ENCODE measurements at regions not wholly inside any gene's neighbourhood (a gene's known extent, or its start where the extent isn't known, plus 50 kb on each side); places are given as distances from the start of the nearest gene placed in this dataset.
"Not testable (repeated sequence)": the region's sequence is repeated elsewhere in the genome, so short reads cannot be mapped to it uniquely, and the experiment has no call there.

DNA sequence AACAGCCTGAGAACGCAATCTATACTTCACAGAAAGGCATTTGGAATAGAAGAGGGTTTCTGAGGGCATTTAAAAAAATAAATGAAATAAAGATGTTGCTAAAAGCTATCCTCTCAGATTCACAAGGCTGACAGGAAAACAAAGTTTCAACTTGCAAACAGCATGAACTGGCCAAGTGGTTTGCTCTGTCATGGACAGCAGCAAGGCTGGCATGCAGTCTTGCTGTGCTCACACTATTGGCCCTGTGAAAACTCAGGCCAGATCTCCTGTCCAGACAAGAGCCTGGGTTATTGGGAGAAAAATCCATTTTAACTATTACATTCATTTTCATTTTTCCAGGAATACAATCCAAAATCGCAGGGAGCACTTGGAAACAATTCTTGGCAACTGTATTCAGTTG lies 506.2 kb upstream of the SLC35B3 start:
- DNase-seq: no peak

DNA sequence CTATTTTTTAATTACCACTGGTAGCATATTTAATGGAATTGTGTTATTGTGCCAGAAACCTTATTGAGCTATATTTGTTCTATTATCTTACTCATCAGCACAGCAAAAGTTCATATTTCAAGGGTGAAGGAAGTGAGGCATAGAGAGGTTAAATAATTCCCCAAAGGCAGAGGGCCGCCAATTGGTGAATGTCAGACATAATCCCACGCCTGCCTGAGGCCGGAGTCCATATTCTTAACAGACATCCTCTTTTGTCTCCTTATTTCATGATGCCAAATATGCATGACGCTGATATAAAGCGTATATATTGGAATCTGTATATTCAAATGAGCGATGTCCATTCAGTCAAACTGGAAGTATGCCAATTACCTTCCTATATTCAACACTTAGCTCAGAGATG lies 505.0 kb upstream of the SLC35B3 start:
- DNase-seq: no peak

DNA sequence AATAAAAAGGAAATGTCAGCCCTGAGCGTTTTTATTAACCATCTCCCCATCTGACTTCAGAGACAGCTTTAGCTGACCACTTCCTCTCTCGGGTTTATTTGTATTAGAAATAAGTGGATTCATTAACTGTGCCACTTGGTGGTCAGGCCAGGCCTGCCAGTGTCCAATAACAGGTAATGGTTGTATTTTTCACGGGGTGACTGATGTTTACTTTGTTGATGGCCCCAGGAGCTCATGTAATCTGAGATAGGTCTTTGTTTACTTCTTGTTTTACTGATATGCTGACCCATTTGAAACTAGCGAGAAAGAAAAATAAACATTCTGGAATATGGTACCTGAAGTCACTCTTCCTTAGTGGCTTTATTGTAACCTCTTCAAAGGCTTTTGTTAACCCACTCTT lies 504.3 kb upstream of the SLC35B3 start:
- peak; percentile 53 for DNase-seq

DNA sequence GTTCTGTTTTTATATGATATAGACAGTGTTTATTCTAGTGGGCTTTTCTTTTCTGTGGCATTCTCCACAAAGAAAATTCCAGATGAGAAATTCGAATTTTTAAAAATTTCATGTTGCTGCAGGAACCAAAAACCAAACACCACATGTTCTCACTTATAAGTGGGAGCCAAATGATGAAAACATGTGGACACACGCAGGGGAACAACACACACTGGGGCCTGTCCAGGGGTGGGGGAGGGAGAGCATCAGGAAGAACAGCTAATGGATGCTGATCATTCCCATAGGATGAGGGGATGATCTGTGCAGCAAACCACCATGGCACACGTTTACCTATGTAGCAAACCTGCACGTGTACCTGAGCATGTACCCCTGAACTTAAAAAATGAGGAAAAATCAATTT lies 499.0 kb upstream of the SLC35B3 start:
- no peak for DNase-seq

DNA sequence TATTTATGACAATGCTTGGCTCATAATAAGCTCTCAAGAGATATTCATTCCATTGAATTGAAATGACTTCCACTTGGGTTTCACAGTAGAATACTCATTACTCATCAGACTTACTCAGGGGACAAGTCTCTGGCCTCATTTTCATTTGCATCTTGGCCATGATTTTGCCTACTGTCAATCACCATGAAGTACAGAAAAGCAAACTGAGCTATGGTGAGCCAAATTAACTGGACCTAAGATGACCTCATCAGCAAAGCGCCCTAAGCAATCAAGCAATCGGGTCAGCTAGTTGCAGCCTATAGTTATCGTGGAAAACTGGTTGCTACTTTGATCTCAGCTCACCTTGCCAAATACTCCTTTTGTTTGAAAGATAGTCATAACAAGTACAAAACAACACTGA lies 494.7 kb upstream of the SLC35B3 start:
- no peak for DNase-seq

DNA sequence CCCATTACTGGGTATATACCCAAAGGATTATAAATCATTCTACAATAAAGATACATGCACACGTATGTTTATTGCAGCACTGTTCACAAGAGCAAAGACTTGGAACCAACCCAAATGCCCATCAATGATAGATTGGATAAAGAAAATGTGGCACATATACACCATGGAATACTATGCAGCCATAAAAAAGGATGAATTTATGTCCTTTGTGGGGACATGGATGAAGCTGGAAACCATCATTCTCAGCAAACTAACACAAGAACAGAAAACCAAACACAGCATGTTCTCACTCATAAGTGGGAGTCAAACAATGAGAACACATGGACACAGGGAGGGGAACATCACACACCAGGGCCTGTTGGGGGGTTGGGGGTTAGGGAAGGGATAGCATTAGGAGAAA lies 484.9 kb upstream of the SLC35B3 start:
- DNase-seq: not testable (repeated sequence)

DNA sequence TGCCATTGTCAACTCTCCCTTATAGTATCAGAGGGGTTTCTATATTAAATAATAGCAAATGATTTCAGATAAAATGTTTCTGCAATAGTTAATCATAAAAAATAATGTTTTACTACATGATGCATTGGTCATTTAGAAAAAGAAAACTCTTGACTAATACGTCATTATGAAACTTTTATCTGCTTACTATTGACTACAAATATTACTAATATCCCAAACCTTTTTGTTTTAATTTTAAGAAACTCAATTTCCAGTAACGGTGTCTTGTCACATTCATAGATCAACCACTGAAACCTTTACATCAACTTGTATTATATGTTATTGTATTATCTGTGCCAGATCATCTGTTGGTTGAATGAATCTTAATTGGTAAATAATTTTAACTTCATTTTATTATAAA lies 482.9 kb upstream of the SLC35B3 start:
- DNase-seq: no peak

DNA sequence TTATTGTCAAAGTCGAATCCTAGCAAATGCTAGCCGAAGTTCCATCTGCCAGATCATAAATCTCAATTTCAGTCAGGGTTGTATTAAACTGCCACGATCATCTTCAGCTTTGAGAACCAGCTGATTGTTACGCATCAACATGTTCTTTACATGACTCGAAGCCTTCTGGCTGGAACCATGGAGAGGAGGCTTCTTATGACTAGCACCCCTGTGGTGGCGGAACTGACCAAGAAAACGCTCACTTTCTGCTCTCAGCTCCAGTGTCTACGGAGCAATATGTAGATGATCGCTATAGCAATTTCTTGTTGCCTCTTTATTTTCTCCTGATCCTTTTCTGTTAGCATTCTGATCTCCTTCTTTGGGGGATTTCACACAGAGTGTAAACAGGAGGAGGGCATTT lies 479.4 kb upstream of the SLC35B3 start:
- DNase-seq: no peak

DNA sequence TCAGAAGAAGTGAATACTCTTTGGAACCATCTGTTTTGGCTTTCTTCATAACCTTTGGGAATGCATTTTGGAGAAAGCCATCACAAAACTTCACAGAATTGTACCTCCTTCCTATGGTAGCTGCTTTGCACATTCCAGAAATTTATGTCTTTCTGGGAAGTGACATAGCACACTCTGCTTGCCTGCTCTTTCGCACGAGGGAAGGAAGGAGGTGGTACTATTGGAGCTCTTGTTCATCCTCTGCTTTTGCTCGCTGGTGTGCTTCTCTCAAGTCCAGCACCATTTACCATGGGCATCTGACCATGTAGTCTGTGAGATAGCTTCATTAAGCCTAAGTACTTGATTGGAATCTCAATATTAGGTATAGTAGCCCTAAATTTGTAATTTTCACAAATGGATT lies 473.3 kb upstream of the SLC35B3 start:
- DNase-seq: no peak

DNA sequence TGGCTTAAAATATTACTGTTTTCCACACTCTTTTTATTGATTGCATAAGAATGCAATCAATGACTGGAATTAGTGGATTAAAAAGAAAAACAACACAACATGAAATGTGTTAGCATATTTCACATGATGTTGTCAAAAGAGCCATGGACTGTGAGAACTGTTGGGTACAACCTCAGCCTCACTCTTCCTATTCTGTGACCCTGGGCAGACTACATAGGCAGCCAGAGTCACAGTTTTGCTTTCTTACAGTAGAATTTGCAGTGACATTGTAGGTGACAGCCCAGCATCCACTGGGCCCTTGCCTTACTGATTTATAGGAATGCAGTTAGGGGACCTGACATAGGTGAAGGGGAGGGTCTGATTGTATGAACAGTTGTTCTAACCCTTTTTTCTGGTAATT lies 471.4 kb upstream of the SLC35B3 start:
- no peak for DNase-seq

DNA sequence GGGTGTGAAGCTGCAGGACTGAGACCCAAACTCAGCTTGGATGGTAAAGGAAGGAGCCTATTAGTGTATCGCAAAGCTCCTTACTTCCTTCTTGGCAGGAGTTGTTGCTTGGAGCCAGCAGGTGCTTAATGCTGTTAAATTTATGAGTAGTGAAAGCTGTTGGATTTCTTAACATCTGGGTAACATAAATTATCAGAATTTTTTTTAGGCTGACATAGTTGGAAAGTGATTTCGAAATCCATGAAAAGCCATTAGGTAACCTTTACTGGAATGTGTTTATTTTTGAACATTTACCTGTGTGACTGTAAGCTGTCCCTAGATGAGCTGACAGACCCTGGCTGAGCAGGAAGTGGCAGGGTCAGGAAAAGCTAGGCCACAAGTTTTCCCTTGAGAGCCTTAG lies 470.4 kb upstream of the SLC35B3 start:
- no peak for DNase-seq

DNA sequence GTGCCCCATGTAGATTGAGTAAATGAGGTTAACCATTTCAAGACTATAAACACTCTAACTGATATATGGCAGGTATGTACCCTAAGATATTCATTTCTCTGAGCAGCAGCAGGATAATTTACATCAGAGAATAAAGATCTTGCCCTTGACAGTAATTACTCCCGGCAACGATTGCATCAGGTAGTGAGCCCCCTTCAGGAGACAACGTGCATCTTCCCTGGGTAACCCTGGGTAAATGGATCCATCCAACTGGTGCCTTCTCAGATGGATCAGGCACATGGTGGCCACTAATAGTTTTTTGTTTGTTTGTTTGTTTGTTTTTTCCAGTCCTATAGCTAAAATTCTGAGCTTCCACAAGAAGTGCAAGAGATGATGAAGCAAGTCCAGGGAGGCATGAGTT lies 469.4 kb upstream of the SLC35B3 start:
- no peak for DNase-seq

DNA sequence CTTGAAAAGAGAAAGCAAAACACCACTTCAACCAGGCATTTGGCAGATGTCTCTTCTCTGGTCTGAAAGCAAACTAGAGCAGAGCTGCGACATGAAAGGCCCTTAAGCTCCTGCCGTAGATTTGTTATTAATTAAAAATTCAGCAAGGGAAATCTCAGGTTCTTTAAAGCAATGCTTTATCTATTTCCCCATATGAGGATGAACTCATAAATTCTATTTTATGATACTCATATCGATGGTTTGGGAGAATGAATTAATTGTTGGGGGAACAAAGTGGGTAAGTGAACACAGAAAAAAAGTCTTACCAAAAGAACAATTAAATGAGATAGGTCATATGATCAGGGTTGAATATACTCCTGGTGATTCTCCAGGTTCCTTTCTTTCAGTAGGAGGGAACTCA lies 464.7 kb upstream of the SLC35B3 start:
- no peak for DNase-seq

DNA sequence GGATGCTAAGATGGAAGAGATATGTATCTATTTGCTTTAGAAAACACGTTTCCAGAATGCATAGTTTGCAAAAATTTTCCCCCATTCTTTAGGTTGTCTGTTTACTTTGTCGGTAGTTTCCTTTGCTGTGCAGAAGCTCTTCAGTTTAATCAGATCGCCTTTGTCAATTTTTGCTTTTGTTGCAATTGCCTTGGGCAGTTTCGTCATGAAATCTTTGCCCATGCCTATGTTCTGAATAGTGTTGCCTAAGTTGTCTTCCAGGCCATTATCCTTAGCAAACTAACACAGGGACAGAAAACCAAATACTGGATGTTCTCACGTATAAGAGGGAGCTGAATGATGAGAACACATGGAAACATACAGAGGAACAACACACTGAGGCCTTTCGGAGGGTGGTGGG lies 454.2 kb upstream of the SLC35B3 start:
- DNase-seq: no peak

DNA sequence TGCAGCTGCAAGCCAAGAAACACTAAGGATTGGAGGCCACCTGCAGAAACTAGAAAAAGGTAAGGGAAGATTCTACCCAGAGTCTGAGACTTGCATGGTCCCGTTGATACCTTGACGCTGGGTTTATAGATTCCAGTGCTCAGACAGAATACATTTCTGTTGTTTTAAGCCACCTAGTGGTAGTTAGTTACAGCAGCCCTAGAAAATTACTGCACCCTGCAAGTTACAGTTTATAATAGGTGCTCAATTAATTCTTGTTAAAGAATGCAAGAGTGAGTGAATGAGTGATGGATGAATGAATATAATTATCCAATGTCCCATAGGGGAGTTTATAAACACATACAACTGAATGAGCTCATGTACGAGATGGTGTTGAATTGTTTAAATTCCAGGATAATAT lies 453.1 kb upstream of the SLC35B3 start:
- DNase-seq: no peak

DNA sequence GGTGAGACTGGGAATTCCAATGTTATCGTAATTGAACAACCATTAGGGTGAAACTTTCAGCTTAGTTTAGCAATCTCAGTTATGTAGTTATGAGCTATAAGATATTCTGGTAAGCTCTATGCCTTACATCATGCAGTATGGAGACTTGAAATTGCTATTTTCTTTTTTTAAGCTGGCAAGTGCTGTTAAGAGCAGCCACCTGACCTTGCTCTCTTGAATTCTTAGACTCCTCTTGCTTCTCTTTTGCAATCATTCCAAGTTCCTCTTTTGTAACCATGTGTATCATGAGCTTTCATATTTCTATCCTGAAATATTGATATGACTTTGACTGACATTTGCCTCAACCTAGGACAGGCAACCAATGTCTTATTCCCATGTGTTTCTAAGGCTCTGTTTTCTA lies 446.3 kb upstream of the SLC35B3 start:
- no peak for DNase-seq

DNA sequence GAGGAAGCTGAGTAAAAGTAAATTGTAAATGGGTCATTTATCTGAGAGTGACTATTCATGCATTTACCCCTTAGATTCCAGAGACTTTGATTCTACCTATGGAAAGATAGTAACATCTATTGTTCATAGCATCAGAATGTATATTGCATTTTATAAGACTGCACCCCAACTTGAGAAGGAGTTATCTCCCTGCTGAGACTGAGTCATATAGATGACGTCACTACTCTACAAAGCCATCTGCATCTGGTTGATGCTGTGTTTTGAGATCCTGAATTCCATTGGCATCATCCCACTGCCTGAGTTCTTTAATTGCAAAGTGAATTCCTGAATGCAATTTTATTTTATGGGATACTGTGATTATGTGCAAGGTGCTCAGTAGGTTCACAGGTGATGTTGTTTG lies 444.0 kb upstream of the SLC35B3 start:
- DNase-seq: no peak

DNA sequence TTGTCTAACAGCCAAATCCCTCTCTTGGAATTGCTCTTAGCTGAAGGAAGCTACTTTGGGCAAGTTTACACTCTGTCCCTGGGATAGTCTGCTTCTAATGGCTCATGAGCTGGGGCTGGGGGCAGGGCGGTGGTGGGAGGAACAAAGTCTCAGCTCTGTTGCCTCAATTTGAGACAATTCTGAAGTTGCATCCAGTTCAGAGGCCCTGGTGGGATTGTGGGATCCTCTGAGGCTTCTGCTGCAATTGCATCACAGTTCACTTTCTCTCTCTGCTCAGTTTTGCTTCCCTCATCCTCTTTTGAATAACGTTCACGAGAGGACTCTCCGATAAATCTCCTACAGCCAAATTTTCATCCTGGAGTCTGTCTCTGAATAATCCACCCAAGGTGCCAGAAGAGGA lies 440.6 kb upstream of the SLC35B3 start:
- no peak for DNase-seq

DNA sequence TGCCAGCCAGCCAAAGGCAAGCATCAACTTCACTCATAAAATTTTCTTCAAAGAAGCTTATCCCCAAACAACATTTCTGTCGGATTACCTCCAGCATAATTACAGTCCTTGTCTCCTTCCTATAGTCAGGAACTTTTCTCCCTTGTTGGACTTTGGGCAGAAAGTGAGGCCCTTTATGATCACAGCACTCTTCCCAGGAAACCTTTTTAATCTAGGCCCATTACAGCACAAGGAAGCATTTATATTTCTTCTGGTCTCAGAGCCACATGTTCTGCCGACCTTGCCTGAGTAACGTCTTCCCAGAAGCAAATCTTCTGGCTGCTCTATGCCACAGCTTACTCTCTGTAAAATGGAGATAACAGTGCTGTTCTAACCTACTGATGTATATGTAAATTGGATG lies 437.2 kb upstream of the SLC35B3 start:
- DNase-seq: no peak

DNA sequence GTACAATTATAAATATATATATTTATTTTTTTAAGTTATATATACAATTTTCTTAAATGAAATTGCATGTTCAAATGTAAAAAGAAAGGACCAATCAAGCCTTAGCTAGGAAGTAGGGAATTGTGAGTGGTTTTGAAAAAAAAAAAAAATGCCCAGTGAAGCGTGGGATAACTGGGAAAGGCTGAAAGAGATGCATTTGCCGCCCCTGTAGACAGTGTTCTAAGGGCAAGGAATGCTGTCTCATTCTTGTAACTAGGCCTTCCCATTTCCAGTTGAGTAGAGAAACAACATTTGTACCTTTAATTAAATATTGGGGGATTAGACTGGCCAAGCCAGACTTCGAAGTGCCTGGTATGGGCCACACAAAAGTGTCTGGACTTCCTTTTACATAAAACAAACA lies 430.1 kb upstream of the SLC35B3 start:
- no peak for DNase-seq

DNA sequence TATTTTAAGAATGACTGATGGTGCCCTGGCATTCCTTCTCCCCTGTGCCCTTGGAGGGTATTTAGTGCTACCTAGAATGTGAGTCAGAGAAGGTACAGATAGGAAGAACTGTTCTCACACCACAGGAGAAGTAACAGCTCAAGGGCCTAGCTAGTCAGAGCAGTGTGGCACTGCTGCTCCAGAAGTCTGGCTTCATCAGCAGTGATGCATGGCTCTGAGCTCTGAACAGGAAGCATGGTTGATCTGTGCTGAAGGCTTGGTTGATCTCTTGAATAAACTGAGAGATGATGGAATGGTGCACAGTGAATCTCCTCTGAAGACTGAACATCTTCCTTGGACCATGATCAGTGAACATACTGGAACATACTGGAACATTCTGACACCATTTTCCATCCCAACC lies 425.3 kb upstream of the SLC35B3 start:
- no peak for DNase-seq

DNA sequence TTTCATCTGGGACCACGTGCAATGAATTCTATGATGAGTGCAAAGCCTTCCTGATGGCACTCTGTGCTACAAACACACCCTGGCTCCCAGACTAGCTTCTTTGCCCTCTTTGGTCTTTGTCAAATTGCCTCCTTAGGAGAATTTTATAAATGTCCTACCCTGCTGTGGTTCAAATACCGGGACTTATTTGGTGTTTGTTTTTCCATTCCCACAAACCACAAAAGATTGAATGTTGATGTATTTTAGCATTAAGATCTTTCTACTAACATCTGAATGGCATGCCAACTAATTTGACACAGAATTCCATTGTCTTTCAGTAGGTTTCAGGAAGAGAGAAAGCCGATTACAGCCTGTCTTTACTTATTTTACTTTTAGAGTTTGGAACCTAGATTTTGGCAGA lies 424.2 kb upstream of the SLC35B3 start:
- no peak for DNase-seq

DNA sequence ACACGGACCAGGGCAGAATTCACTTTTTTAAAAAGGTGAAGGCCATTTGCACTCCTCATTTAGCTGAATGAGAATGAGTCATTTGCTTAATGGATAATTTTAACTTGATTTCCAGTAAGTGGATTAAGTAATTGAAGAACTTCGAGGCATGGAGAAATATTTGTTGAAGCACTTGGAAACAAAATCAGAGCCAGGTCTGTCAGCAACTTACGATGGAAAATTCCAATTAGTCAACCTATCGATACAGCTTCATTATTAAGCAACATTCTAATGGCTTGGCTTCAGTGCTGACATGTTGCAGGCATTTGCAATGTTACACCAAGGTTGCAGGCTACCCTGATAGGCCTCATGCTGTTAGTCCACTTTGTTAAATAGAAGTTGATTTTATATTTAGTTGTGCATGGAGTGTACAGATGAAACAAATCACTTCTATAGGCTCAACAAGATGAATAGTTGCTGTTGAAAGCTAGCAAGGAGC lies 423.5 kb upstream of the SLC35B3 start:
- DNase-seq: no peak

DNA sequence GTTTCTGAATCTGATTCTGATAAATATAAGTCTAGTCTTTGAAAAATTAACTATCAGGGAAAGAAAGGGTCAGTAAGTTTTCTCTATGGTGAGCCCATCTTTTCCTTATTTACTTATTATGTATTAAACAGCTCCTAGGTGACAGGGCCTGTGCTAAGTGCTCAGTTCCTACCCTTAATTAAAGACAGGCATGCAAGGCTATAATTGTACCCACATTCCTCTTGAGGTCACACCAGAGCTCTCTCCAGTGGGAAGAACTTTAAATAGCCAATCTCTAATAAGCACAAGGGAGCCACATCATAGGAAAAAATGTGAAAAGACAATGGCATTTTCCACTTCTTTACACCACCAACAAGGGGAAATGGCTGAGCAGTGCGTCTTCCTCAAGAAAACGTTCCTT lies 421.8 kb upstream of the SLC35B3 start:
- no peak for DNase-seq

DNA sequence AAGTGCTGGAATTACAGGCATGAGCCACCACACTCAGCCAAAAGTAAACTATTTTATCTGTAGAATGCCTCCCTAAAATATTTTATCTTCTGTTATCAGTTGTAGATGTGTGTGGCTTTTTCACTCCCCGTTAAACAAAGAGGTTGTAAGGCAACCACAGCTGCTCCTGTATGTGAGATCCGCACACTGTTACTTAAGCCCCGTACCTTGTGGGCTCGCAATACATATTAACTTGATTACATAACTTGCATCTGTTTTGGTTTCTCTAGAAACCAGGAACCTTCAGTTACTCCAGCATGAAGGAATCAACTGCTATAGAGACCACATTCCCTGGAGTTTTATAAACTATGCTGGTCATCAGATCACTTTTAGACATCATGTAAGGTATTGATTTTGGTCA lies 420.1 kb upstream of the SLC35B3 start:
- no peak for DNase-seq

DNA sequence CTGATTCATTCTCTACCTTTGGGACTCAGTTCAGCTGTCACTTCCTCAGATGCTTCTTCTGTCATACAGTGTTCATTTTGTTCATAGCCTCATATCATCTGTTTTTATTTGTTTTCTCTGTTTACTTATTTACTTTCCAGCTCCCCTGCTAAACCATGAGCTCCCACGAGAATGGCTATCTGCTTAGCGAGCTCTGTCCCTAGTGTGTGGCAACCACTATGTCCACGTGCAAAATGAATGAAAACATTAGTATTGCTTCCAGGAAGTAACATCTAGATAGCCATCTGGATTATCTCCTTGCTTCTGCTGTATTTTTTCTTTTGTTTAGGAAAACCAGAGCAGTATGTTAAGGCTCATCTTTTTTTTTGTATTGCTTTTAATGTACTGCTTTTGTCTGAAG lies 417.0 kb upstream of the SLC35B3 start:
- no peak for DNase-seq

Measured in COR-L47 (cell line).